Thoracic aorta (tissue), 2 donors: ENCODE measurements at regions not wholly inside any gene's neighbourhood (a gene's known extent, or its start where the extent isn't known, plus 50 kb on each side); places are given as distances from the start of the nearest gene placed in this dataset.

Experiments used
- ATAC-seq: fragments of 150-250 bp; one replicate; pipeline ENCODE4 v1.8.0; 2017; ENCODE audit warnings: low read depth; ENCODE audit not compliant: insufficient number of reproducible peaks, low FRiP score
- DNase-seq: peaks from one replicate; pipeline ENCODE4 v3.0.0-alpha.2; 2020; ENCODE audit warnings: low spot score
- H3K27ac ChIP-seq, 2 donors: fragments of 200-600 bp; sonication (generic); 1 replicate in 1 of 2; 2 replicates in 1 of 2; pipeline ENCODE4 v1.5.1; 2016; ENCODE audit warnings: mild to moderate bottlenecking in 2 of 2, moderate library complexity in 2 of 2
- H3K27me3 ChIP-seq: fragments of 200-600 bp; sonication (generic); replicated peaks from 2 replicates; pipeline ENCODE4 v1.6.0; 2016; ENCODE audit warnings: mild to moderate bottlenecking; ENCODE audit not compliant: insufficient read depth
- H3K36me3 ChIP-seq: fragments of 200-600 bp; sonication (generic); one replicate; pipeline ENCODE4 v1.5.1; 2016
- H3K4me1 ChIP-seq, 2 donors: fragments of 200-600 bp; sonication (generic); 1 replicate in 1 of 2; 2 replicates in 1 of 2; pipeline versions ENCODE4 v1.5.1 to v1.6.0; 2016; ENCODE audit warnings: low read depth in 2 of 2, mild to moderate bottlenecking in 1 of 2; ENCODE audit not compliant: control insufficient read depth in 1 of 2
- H3K4me3 ChIP-seq: fragments of 200-600 bp; sonication (generic); 2 replicates; pipeline ENCODE4 v1.5.1; 2016; ENCODE audit warnings: mild to moderate bottlenecking
- H3K9me3 ChIP-seq: fragments of 200-600 bp; sonication (generic); 2 replicates; pipeline ENCODE4 v1.5.1; 2016
- TF ChIP-seq, protein P1 (sequence below): fragments of 200-600 bp; sonication (generic); IDR thresholded peaks from one replicate; pipeline ENCODE4 v1.5.1; 2019; ENCODE audit warnings: antibody characterized with exemption

DNA sequence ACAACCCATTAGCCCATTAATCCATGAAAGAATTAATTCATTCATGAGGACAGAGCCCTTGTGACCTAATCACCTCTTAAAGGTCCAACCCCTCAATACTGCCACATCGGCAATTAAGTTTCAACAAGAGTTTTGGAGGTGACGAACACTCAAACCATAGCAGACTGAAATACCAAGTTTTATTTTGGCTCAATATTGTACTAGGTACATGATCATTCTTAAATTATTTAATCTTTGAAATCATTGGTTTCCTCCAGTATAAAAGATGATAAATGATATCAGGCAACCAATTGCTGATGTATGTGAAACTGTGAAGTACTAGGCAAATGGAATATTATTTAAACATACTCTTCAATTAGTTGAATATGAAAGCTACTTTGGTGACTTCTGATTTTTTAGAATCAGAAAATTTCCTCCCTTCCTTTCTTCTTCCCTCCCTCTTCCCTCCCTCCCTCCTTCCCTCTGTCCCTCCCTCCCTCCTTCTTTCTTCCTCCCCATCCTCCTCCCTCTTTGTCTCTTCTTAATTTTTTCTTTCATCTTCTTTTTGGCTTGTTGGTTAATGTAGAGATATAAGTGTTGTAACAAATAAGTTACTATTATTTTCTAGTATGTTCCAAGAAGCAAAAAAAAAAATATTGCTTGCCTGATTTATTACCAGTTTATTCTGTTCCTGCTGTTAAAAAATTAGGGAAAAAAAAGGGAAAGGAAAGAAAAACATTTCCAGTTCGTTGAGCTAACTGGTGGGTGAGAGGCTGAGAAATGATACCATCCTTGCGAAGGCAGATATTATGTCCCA is 233.9 kb upstream of the ZNF217 start:
- Histone ChIP-seq H3K4me3 (peak overlapping the region; percentile 74), H3K9me3 (no peaks in the 10 kb centered on the region), H3K27me3 (no peaks in the 10 kb centered on the region), H3K36me3 (no peaks in the 10 kb centered on the region), H3K27ac (peak overlapping the region; percentile 89 to 95), H3K4me1 (peaks cover 11 to 31% of the 10 kb centered on the region in 2 donors)
- ATAC-seq, result no peak
- TF ChIP-seq, protein P1, sequence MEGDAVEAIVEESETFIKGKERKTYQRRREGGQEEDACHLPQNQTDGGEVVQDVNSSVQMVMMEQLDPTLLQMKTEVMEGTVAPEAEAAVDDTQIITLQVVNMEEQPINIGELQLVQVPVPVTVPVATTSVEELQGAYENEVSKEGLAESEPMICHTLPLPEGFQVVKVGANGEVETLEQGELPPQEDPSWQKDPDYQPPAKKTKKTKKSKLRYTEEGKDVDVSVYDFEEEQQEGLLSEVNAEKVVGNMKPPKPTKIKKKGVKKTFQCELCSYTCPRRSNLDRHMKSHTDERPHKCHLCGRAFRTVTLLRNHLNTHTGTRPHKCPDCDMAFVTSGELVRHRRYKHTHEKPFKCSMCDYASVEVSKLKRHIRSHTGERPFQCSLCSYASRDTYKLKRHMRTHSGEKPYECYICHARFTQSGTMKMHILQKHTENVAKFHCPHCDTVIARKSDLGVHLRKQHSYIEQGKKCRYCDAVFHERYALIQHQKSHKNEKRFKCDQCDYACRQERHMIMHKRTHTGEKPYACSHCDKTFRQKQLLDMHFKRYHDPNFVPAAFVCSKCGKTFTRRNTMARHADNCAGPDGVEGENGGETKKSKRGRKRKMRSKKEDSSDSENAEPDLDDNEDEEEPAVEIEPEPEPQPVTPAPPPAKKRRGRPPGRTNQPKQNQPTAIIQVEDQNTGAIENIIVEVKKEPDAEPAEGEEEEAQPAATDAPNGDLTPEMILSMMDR, result no peak
- no peak for DNase-seq

DNA sequence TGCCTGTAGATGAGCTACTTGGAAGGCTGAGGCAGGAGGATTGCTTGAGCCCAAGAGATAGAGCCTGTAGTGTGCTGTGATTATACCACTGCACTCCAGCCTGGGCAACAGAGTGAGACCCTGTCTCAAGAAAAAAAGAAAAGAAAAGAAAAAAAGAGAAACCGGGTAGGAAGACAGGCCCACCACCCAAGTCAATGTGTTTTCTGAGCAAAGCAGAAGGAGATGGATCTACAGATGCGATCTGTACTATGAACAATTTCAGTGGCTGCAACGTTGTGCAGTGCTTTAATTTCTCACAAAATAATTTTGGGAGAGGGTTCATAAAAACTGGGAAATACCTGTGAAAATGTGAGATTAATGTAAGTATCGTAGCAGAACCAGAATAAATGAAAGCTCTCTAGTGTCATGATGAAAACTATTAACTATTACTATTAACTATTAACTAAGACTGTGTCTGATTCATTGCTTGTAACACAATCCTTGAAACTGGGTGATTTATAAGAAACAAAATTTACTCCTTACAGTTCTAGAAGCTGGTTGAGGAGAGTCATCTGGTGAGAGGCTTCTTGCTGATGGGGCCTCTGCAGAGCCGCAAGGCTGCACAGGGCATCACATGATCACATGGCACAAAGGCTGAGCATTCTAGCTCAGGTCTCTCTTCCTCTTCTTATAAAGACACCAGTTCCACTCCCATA is 233.1 kb upstream of the ZNF217 start:
- Histone ChIP-seq H3K27me3 (no peaks in the 10 kb centered on the region), H3K27ac (no peak overlapping the region), H3K9me3 (no peaks in the 10 kb centered on the region), H3K36me3 (no peaks in the 10 kb centered on the region), H3K4me1 (peaks cover 11 to 31% of the 10 kb centered on the region in 2 donors), H3K4me3 (no peak overlapping the region)
- no peak for ATAC-seq
- TF ChIP-seq, protein P1, result no peak
- DNase-seq, result no peak

DNA sequence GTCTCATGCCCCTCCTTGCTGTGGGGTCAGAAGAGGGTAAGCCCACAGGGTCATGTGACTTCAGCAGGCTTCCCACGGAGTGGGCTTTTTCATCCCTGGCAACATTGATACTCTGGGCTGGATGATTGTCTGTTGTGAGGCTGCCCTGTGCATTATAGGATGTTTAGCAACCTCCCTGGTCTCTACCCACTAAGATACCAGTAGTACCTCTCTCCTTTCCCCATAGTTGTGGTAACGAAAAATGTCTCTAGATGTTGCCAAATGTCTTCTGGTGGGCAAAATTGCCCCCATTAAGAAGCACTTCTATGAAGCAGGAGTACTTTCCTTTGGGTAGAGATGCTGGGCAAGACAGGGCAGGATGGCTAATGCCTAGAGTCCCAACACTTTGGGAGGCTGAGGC is 232.5 kb upstream of the ZNF217 start:
- H3K4me3 ChIP-seq, result no peak overlapping the region
- ATAC-seq (no peak), DNase-seq (no peak)
- H3K27me3 ChIP-seq, result no peaks in the 10 kb centered on the region
- H3K36me3 ChIP-seq, result no peaks in the 10 kb centered on the region
- H3K9me3 ChIP-seq, result no peaks in the 10 kb centered on the region
- H3K27ac ChIP-seq, result no peak overlapping the region
- TF ChIP-seq, protein P1, result no peak
- H3K4me1 ChIP-seq, result peaks cover 11 to 31% of the 10 kb centered on the region in 2 donors

DNA sequence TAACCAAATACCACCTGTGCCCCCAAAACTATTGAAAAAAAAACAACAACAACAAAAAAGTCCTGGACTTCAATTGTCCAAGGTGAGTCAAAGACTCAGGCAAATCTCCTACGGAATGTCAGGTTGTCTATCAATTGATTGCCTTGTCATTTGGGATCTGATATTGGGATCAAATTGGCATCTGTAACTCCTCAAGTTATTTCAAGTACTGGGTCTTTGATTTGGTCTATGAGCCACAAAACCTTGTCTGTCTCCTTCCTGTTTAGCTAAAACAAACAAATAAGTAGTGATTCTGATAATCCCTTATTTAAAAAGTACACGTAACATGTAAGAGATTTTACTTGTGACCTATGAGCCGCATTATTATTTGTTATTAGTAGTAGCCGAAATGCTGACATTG is 231.6 kb upstream of the ZNF217 start:
- TF ChIP-seq, protein P1, result no peak
- Histone ChIP-seq H3K4me3 (no peak overlapping the region), H3K36me3 (no peaks in the 10 kb centered on the region), H3K9me3 (no peaks in the 10 kb centered on the region), H3K27ac (no peak overlapping the region), H3K27me3 (no peaks in the 10 kb centered on the region), H3K4me1 (peaks cover 7 to 28% of the 10 kb centered on the region in 2 donors)
- no peak for DNase-seq
- no peak for ATAC-seq

DNA sequence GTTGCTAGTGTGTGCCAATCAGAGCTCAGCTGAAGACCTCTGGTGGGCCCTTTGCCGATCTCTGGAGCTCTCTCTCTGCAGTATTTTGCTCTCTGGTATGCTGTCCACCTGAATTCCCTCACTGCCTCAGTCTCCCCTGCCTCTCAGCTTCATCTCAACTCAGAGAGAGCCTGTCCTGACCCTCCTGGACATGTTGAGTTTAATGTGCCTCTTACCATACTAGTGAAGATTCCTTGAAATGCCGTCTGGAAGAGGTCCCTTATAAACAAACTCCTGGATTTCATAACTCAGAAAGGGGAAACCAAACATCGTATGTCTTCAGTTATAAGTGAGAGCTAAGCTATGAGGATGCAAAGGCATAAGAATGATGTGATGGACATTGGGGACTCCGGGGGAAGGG is 231.1 kb upstream of the ZNF217 start:
- Histone ChIP-seq H3K36me3 (no peaks in the 10 kb centered on the region), H3K27me3 (no peaks in the 10 kb centered on the region), H3K9me3 (no peaks in the 10 kb centered on the region), H3K27ac (no peak overlapping the region), H3K4me3 (no peak overlapping the region), H3K4me1 (peaks cover 3 to 23% of the 10 kb centered on the region in 2 donors)
- TF ChIP-seq, protein P1, result no peak
- DNase-seq, result no peak
- no peak for ATAC-seq
